Gastrocnemius medialis (tissue), 4 donors: ENCODE measurements at regions not wholly inside any gene's neighbourhood (a gene's known extent, or its start where the extent isn't known, plus 50 kb on each side); places are given as distances from the start of the nearest gene placed in this dataset.

Source experiments
- POLR2A ChIP-seq, 2 donors: fragments of 450-650 bp; IDR thresholded peaks; one replicate each; pipeline ENCODE4 v1.6.1; 2017; ENCODE audit warnings: antibody characterized with exemption in 2 of 2, mild to moderate bottlenecking in 2 of 2, moderate library complexity in 2 of 2
- TF ChIP-seq, protein P1 (sequence below), 5 experiments: fragments of 450-650 bp in 3 of 5; fragments of 200-600 bp in 2 of 5; sonication (generic) in 2 of 5; IDR thresholded peaks in 4 of 5; conservative IDR thresholded peaks in 1 of 5; 1 replicate in 4 of 5; 2 replicates in 1 of 5; pipeline ENCODE4 v1.5.1; 2016 to 2019; ENCODE audit warnings: antibody characterized with exemption in 5 of 5, mild to moderate bottlenecking in 3 of 5, moderate library complexity in 3 of 5

DNA sequence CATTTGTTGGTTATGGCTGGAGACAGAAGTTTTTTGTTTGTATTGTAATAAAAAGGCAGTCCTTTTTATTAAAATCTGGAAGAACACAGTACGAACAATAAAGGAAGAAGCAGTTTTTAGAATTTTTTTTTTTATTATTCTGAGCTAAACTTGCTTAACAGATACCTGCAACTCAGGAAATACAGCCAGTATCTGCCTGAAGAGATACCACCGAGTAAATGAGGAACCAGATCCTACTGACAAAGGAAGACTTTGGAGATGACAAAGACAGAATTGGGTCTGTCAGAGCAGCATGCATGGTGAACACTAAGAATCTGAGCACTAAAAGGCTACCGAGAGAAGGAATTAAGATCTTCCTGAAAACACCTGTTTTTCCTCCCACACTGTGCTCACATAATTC is 1335.9 kb upstream of the SORCS1 start:
- TF ChIP-seq, protein P1, sequence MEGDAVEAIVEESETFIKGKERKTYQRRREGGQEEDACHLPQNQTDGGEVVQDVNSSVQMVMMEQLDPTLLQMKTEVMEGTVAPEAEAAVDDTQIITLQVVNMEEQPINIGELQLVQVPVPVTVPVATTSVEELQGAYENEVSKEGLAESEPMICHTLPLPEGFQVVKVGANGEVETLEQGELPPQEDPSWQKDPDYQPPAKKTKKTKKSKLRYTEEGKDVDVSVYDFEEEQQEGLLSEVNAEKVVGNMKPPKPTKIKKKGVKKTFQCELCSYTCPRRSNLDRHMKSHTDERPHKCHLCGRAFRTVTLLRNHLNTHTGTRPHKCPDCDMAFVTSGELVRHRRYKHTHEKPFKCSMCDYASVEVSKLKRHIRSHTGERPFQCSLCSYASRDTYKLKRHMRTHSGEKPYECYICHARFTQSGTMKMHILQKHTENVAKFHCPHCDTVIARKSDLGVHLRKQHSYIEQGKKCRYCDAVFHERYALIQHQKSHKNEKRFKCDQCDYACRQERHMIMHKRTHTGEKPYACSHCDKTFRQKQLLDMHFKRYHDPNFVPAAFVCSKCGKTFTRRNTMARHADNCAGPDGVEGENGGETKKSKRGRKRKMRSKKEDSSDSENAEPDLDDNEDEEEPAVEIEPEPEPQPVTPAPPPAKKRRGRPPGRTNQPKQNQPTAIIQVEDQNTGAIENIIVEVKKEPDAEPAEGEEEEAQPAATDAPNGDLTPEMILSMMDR (IDR thresholded peaks at IDR 0.05 in 4 of 5, conservative IDR thresholded peaks at IDR 0.05 in 1 of 5): no peak
- TF ChIP-seq POLR2A (IDR thresholded peaks at IDR 0.05): no peak
